Nephron (organoid): ENCODE measurements at regions not wholly inside any gene's neighbourhood (a gene's known extent, or its start where the extent isn't known, plus 50 kb on each side); places are given as distances from the start of the nearest gene placed in this dataset.

Experiments
- H3K27ac Mint-ChIP-seq, 3 experiments: 2 replicates each; pipeline ENCODE4 v1.8.0; 2020; ENCODE audit warnings: mixed read lengths in 3 of 3, mild to moderate bottlenecking in 2 of 3, moderate library complexity in 1 of 3
- H3K27me3 Mint-ChIP-seq: 2 replicates; pipeline ENCODE4 v1.8.0; 2021; ENCODE audit warnings: low read depth, mild to moderate bottlenecking, moderate library complexity, mixed read lengths
- H3K36me3 Mint-ChIP-seq: 2 replicates; pipeline ENCODE4 v1.8.0; 2020; ENCODE audit warnings: low read depth, mixed read lengths
- H3K4me1 Mint-ChIP-seq: 2 replicates; pipeline ENCODE4 v1.8.0; 2020; ENCODE audit warnings: mixed read lengths
- H3K4me3 Mint-ChIP-seq, 3 experiments: 2 replicates each; pipeline ENCODE4 v1.8.0; 2020; ENCODE audit warnings: mild to moderate bottlenecking in 3 of 3, mixed read lengths in 3 of 3, moderate library complexity in 2 of 3
- H3K9me3 Mint-ChIP-seq: 2 replicates; pipeline ENCODE4 v1.8.0; 2020; ENCODE audit warnings: mixed read lengths
- TF ChIP-seq, protein P1 (sequence below), 3 experiments: fragments of 200-600 bp; sonication (generic); IDR thresholded peaks; one replicate each; pipeline ENCODE4 v1.5.0; 2021; ENCODE audit warnings: antibody characterized with exemption in 3 of 3; ENCODE audit not compliant: unreplicated experiment in 3 of 3

DNA sequence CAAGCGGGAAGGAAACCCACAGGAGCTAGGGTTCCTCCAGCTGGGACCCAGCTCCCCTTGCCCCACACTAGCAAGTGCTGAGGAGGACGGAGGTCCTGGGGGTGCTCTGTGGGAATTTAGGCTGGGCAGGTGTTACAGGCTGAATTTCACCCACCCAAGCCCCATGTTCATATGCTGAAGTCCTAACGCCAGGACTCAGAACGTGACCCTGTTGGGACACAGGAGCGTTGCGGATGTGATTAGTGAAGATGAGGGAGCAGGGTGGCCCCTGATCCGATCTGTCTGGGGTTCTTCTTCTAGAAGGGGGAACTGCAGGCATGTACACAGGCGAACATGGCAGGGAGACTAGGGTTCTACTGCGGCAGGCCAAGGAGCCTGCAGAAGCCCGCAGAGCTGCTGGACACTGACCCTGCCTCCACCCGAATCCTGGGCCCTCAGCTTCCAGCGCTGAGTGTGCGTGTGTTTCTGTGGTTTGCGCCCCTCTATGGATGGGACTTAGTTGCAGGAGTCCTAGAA is 103.4 kb upstream of the FGF3 start:
- no peaks in the 10 kb centered on the region for H3K36me3 Mint-ChIP-seq
- peaks cover 52% of the 10 kb centered on the region for H3K27me3 Mint-ChIP-seq
- TF ChIP-seq, protein P1, sequence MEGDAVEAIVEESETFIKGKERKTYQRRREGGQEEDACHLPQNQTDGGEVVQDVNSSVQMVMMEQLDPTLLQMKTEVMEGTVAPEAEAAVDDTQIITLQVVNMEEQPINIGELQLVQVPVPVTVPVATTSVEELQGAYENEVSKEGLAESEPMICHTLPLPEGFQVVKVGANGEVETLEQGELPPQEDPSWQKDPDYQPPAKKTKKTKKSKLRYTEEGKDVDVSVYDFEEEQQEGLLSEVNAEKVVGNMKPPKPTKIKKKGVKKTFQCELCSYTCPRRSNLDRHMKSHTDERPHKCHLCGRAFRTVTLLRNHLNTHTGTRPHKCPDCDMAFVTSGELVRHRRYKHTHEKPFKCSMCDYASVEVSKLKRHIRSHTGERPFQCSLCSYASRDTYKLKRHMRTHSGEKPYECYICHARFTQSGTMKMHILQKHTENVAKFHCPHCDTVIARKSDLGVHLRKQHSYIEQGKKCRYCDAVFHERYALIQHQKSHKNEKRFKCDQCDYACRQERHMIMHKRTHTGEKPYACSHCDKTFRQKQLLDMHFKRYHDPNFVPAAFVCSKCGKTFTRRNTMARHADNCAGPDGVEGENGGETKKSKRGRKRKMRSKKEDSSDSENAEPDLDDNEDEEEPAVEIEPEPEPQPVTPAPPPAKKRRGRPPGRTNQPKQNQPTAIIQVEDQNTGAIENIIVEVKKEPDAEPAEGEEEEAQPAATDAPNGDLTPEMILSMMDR (IDR thresholded peaks at IDR 0.05; ENCODE audit: unreplicated experiment in 3 of 3), result no peak
- no peak overlapping the region for H3K4me3 Mint-ChIP-seq
- H3K9me3 Mint-ChIP-seq, result no peaks in the 10 kb centered on the region
- H3K4me1 Mint-ChIP-seq, result peaks cover 18% of the 10 kb centered on the region
- peak overlapping the region in 1 of 3 experiments; percentile 7 for H3K27ac Mint-ChIP-seq

GRCh38 chr11:69923196-69923595 is 104.0 kb upstream of the FGF3 start:
- no peaks in the 10 kb centered on the region for H3K36me3 Mint-ChIP-seq
- TF ChIP-seq, protein P1 (IDR thresholded peaks at IDR 0.05; ENCODE audit: unreplicated experiment in 3 of 3), result no peak
- no peaks in the 10 kb centered on the region for H3K9me3 Mint-ChIP-seq
- H3K4me3 Mint-ChIP-seq, result no peak overlapping the region
- H3K27ac Mint-ChIP-seq, result peak overlapping the region in 1 of 3 experiments; percentile 7
- H3K4me1 Mint-ChIP-seq, result peaks cover 18% of the 10 kb centered on the region
- H3K27me3 Mint-ChIP-seq, result peaks cover 49% of the 10 kb centered on the region

- H3K9me3 Mint-ChIP-seq, result no peaks in the 10 kb centered on the region
- H3K36me3 Mint-ChIP-seq, result no peaks in the 10 kb centered on the region
- H3K27me3 Mint-ChIP-seq, result peaks cover 45% of the 10 kb centered on the region
- peaks cover 15% of the 10 kb centered on the region for H3K4me1 Mint-ChIP-seq
- no peak overlapping the region for H3K4me3 Mint-ChIP-seq
- no peak overlapping the region for H3K27ac Mint-ChIP-seq
- TF ChIP-seq, protein P1 (IDR thresholded peaks at IDR 0.05; ENCODE audit: unreplicated experiment in 3 of 3), result no peak
Measured at GRCh38 chr11:69923641-69924307, 104.6 kb upstream of the FGF3 start.

DNA sequence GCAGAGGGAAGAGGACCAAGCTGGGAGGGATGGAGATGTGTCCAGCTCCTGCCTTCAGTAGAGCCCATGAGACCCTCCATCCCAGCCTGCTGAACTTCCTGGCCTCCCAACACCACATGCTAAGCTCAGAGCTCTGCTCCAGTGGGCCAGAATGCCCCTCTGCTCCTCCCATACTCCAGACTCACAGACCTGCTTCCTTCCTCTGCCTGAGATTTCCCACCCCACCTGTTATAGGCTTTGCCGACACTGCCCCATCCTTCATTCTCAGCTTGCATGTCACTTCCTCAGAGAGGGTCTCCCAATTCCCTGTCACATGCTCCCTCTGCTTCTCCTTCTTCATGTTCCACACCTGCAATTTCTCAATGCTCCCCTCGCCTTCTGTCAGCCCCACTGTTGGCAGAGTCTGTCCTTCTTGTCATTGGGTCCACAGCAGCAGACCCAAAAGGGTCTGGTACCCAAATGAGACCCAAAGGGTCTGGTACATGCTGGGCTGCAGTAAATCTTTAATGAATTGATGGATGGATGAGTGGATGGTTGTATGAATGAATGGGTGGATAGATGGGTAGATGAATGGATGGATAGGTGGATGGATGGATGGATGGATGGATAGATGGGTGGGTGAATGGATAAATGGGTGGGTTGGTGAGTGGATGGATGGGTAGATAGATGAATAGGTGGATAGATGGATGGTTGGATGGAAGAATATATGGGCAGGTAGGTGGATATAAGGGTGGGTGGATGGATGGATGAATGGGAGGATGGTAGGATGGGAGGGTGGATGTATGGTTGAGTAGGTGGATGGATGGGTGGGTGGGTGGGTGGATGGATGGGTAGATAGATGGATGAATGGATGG is 105.3 kb upstream of the FGF3 start:
- TF ChIP-seq, protein P1 (IDR thresholded peaks at IDR 0.05; ENCODE audit: unreplicated experiment in 3 of 3), result no peak
- Mint-ChIP-seq H3K4me1 (peaks cover 14% of the 10 kb centered on the region), H3K4me3 (no peak overlapping the region), H3K27ac (peak overlapping the region in 1 of 3 experiments; percentile 62), H3K9me3 (no peaks in the 10 kb centered on the region), H3K36me3 (no peaks in the 10 kb centered on the region), H3K27me3 (peaks cover 48% of the 10 kb centered on the region)

GRCh38 chr11:69925366-69926196 is 106.4 kb upstream of the FGF3 start:
- Mint-ChIP-seq H3K4me1 (peaks cover 14% of the 10 kb centered on the region), H3K36me3 (no peaks in the 10 kb centered on the region), H3K9me3 (no peaks in the 10 kb centered on the region), H3K4me3 (no peak overlapping the region), H3K27ac (peak overlapping the region; percentile 51 to 62 (median 53)), H3K27me3 (peaks cover 45% of the 10 kb centered on the region)
- TF ChIP-seq, protein P1 (IDR thresholded peaks at IDR 0.05; ENCODE audit: unreplicated experiment in 3 of 3), result no peak
